Esophagus muscularis mucosa (tissue), 4 donors: ENCODE measurements at regions not wholly inside any gene's neighbourhood (a gene's known extent, or its start where the extent isn't known, plus 50 kb on each side); places are given as distances from the start of the nearest gene placed in this dataset.
"Not testable (repeated sequence)": the region's sequence is repeated elsewhere in the genome, so short reads cannot be mapped to it uniquely, and the experiment has no call there.

ENCODE experiments used
- EP300 ChIP-seq: sonication (generic); formaldehyde crosslinking; IDR thresholded peaks from one replicate; pipeline ENCODE4 v1.6.1; 2017; ENCODE audit warnings: antibody characterized with exemption
- POLR2A ChIP-seq: fragments of 450-650 bp; IDR thresholded peaks from one replicate; pipeline ENCODE4 v1.6.1; 2017; ENCODE audit warnings: antibody characterized with exemption, moderate library complexity, mild to moderate bottlenecking, low read depth
- POLR2AphosphoS5 ChIP-seq, 2 donors: sonication (generic); formaldehyde crosslinking; IDR thresholded peaks; one replicate each; pipeline ENCODE4 v1.6.1; 2017; ENCODE audit warnings: antibody characterized with exemption in 2 of 2
- TF ChIP-seq, protein P1 (sequence below), 3 experiments: fragments of 200-600 bp in 2 of 3; fragments of 450-650 bp in 1 of 3; sonication (generic) in 2 of 3; IDR thresholded peaks; one replicate each; pipeline ENCODE4 v1.5.1; 2017 to 2019; ENCODE audit warnings: antibody characterized with exemption in 3 of 3, mild to moderate bottlenecking in 2 of 3, moderate library complexity in 1 of 3

DNA sequence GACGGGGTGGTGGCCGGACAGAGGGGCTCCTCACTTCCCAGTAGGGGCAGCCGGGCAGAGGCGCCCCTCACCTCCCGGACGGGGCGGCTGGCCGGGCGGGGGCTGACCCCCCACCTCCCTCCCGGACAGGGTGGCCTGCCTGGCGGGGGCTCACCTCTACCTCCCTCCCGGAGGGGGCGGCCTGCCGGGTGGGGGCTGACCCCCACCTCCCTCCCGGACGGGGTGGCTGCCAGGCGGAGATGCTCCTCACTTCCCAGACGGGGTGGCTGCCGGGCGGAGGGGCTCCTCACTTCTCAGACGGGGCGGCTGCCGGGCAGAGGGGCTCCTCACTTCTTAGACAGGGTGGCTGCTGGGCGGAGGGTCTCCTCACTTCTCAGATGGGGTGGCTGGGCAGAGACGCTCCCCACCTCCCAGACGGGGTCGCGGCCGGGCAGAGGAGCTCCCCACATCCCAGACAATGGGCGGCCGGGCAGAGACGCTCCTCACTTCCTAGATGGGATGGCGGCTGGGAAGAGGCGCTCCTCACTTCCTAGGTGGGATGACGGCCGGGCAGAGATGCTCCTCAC is 239.8 kb downstream of the AASDHPPT start:
- TF ChIP-seq, protein P1, sequence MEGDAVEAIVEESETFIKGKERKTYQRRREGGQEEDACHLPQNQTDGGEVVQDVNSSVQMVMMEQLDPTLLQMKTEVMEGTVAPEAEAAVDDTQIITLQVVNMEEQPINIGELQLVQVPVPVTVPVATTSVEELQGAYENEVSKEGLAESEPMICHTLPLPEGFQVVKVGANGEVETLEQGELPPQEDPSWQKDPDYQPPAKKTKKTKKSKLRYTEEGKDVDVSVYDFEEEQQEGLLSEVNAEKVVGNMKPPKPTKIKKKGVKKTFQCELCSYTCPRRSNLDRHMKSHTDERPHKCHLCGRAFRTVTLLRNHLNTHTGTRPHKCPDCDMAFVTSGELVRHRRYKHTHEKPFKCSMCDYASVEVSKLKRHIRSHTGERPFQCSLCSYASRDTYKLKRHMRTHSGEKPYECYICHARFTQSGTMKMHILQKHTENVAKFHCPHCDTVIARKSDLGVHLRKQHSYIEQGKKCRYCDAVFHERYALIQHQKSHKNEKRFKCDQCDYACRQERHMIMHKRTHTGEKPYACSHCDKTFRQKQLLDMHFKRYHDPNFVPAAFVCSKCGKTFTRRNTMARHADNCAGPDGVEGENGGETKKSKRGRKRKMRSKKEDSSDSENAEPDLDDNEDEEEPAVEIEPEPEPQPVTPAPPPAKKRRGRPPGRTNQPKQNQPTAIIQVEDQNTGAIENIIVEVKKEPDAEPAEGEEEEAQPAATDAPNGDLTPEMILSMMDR (IDR thresholded peaks at IDR 0.05), result not testable (repeated sequence)
- TF ChIP-seq POLR2A; EP300; POLR2AphosphoS5 (IDR thresholded peaks at IDR 0.05): not testable (repeated sequence)
